HG02610 (cell line): ENCODE measurements at regions not wholly inside any gene's neighbourhood (a gene's known extent, or its start where the extent isn't known, plus 50 kb on each side); places are given as distances from the start of the nearest gene placed in this dataset.

Experiments
- ATAC-seq: cut with Tn5 transposase; IDR thresholded peaks from one replicate; pipeline ENCODE4 v1.9.1; 2021; ENCODE audit warnings: mild to moderate bottlenecking, moderate library complexity; ENCODE audit not compliant: unreplicated experiment

GRCh38 chr18:27595113-27595838 is 410.2 kb upstream of the CHST9 start:
- no peak for ATAC-seq

- no peak for ATAC-seq
Measured at GRCh38 chr18:27585602-27586173, 400.6 kb upstream of the CHST9 start.

GRCh38 chr18:27583466-27583865 is 398.4 kb upstream of the CHST9 start:
- no peak for ATAC-seq

GRCh38 chr18:27582760-27583412 is 397.8 kb upstream of the CHST9 start:
- no peak for ATAC-seq

- ATAC-seq, result no peak
Measured at GRCh38 chr18:27581296-27581904, 396.3 kb upstream of the CHST9 start.

- ATAC-seq, result no peak
Measured at GRCh38 chr18:27579364-27579763, 394.3 kb upstream of the CHST9 start.

- no peak for ATAC-seq
Measured at GRCh38 chr18:27577752-27578151, 392.6 kb upstream of the CHST9 start.

- ATAC-seq, result no peak
Measured at GRCh38 chr18:27577265-27577664, 392.2 kb upstream of the CHST9 start.

- ATAC-seq, result no peak
Measured at GRCh38 chr18:27567434-27567833, 382.3 kb upstream of the CHST9 start.

- no peak for ATAC-seq
Measured at GRCh38 chr18:27564066-27564465, 379.0 kb upstream of the CHST9 start.

GRCh38 chr18:27558388-27559155 is 373.5 kb upstream of the CHST9 start:
- no peak for ATAC-seq

- ATAC-seq, result no peak
Measured at GRCh38 chr18:27556741-27557140, 371.6 kb upstream of the CHST9 start.

- ATAC-seq, result no peak
Measured at GRCh38 chr18:27549335-27550039, 364.4 kb upstream of the CHST9 start.

- ATAC-seq, result no peak
Measured at GRCh38 chr18:27546991-27547390, 361.9 kb upstream of the CHST9 start.

- ATAC-seq, result no peak
Measured at GRCh38 chr18:27544206-27544605, 359.1 kb upstream of the CHST9 start.

- no peak for ATAC-seq
Measured at GRCh38 chr18:27541293-27541692, 356.2 kb upstream of the CHST9 start.

GRCh38 chr18:27540111-27540510 is 355.0 kb upstream of the CHST9 start:
- no peak for ATAC-seq

- ATAC-seq, result no peak
Measured at GRCh38 chr18:27528925-27529521, 343.9 kb upstream of the CHST9 start.

GRCh38 chr18:27527856-27528255 is 342.7 kb upstream of the CHST9 start:
- ATAC-seq, result no peak

- ATAC-seq, result no peak
Measured at GRCh38 chr18:27520401-27520800, 335.3 kb upstream of the CHST9 start.
